G401.6 (cell line): ENCODE measurements at regions not wholly inside any gene's neighbourhood (a gene's known extent, or its start where the extent isn't known, plus 50 kb on each side); places are given as distances from the start of the nearest gene placed in this dataset.
"Not testable (repeated sequence)": the region's sequence is repeated elsewhere in the genome, so short reads cannot be mapped to it uniquely, and the experiment has no call there.

Experiments used
- FAIRE-seq: peaks from 2 replicates; lab custom pipeline; 2012; peaks lifted over from hg19 to GRCh38; lab: Jason Lieb, UNC

- FAIRE-seq: no peak
These were observed 226.2 kb downstream of the CCDC74A start for GRCh38 chr2:131753640-131754561.

- FAIRE-seq: no peak
These were observed 227.4 kb downstream of the CCDC74A start for GRCh38 chr2:131754929-131755720.

GRCh38 chr2:131756141-131756907 lies 228.6 kb downstream of the CCDC74A start:
- no peak for FAIRE-seq

- FAIRE-seq: not testable (repeated sequence)
These were observed 231.3 kb downstream of the CCDC74A start for GRCh38 chr2:131758941-131759340.

- not testable (repeated sequence) for FAIRE-seq
These were observed 247.4 kb downstream of the CCDC74A start for GRCh38 chr2:131774955-131775555.

GRCh38 chr2:131775903-131776506 lies 248.3 kb downstream of the CCDC74A start:
- FAIRE-seq: not testable (repeated sequence)

- not testable (repeated sequence) for FAIRE-seq
These were observed 252.8 kb downstream of the CCDC74A start for GRCh38 chr2:131780446-131780845.

- no peak for FAIRE-seq
These were observed 273.6 kb downstream of the CCDC74A start for GRCh38 chr2:131801210-131801744.

- not testable (repeated sequence) for FAIRE-seq
These were observed 274.2 kb downstream of the CCDC74A start for GRCh38 chr2:131801745-131802350.

- FAIRE-seq: not testable (repeated sequence)
These were observed 274.7 kb downstream of the CCDC74A start for GRCh38 chr2:131802351-131802836.

- not testable (repeated sequence) for FAIRE-seq
These were observed 275.5 kb downstream of the CCDC74A start for GRCh38 chr2:131803237-131803636.

GRCh38 chr2:131812605-131813004 lies 284.9 kb downstream of the CCDC74A start:
- not testable (repeated sequence) for FAIRE-seq

- not testable (repeated sequence) for FAIRE-seq
These were observed 285.7 kb downstream of the CCDC74A start for GRCh38 chr2:131813378-131813777.

GRCh38 chr2:131818267-131818973 lies 290.7 kb downstream of the CCDC74A start:
- FAIRE-seq: not testable (repeated sequence)

- FAIRE-seq: not testable (repeated sequence)
These were observed 294.6 kb downstream of the CCDC74A start for GRCh38 chr2:131822237-131822721.

GRCh38 chr2:131823058-131823457 lies 295.4 kb downstream of the CCDC74A start:
- FAIRE-seq: not testable (repeated sequence)

GRCh38 chr2:131824986-131825385 lies 297.3 kb downstream of the CCDC74A start:
- FAIRE-seq: not testable (repeated sequence)

- no peak for FAIRE-seq
These were observed 299.9 kb downstream of the CCDC74A start for GRCh38 chr2:131827481-131828163.

- FAIRE-seq: no peak
These were observed 300.5 kb downstream of the CCDC74A start for GRCh38 chr2:131828164-131828561.
